H1 (cell line): ENCODE measurements at regions not wholly inside any gene's neighbourhood (a gene's known extent, or its start where the extent isn't known, plus 50 kb on each side); places are given as distances from the start of the nearest gene placed in this dataset.
"Not testable (repeated sequence)": the region's sequence is repeated elsewhere in the genome, so short reads cannot be mapped to it uniquely, and the experiment has no call there.

Experiments used
- CTCF ChIA-PET: fragments of 300-600 bp; sonication (Branson Sonifier 250); formaldehyde crosslinking; loops from one replicate; lab custom pipeline; 2021; ENCODE audit not compliant: partially characterized antibody; lab: Charles Lee
- POLR2A ChIA-PET: fragments of 300-600 bp; sonication (Branson Sonifier 250); formaldehyde crosslinking; loops from one replicate; lab custom pipeline; 2021; ENCODE audit warnings: inconsistent platforms; ENCODE audit not compliant: partially characterized antibody; lab: Charles Lee
- DNase-seq, 2 experiments: peaks; one replicate each; pipeline versions ENCODE4 v3.0.0 to v3.0.0-alpha.2; 2010 to 2022; ENCODE audit warnings: low spot score in 2 of 2, low read depth in 1 of 2, mixed read lengths in 1 of 2
- FAIRE-seq: peaks from 2 replicates; lab custom pipeline; 2011; peaks lifted over from hg19 to GRCh38; lab: Jason Lieb, UNC
- H2AFZ ChIP-seq: 2 replicates; pipeline ENCODE4 v1.8.1; 2012; ENCODE audit warnings: low read length, inconsistent platforms
- H2AK5ac ChIP-seq: 2 replicates; pipeline ENCODE4 v1.6.1; 2013; ENCODE audit warnings: low read depth, low read length
- H2BK120ac ChIP-seq: replicated peaks from 2 replicates; pipeline ENCODE3; 2013; ENCODE audit warnings: low read depth, low read length, inconsistent platforms
- H2BK12ac ChIP-seq: 2 replicates; pipeline ENCODE4 v1.6.1; 2013; ENCODE audit warnings: low read depth, low read length
- H2BK15ac ChIP-seq: 2 replicates; pipeline ENCODE4 v1.6.1; 2013; ENCODE audit warnings: low read length
- H2BK20ac ChIP-seq: 2 replicates; pipeline ENCODE4 v1.6.1; 2013; ENCODE audit warnings: low read length
- H2BK5ac ChIP-seq: 2 replicates; pipeline ENCODE4 v1.6.1; 2013; ENCODE audit warnings: low read depth, low read length
- H3K14ac ChIP-seq: 2 replicates; pipeline ENCODE4 v1.6.1; 2013; ENCODE audit warnings: inconsistent platforms; ENCODE audit not compliant: insufficient read length
- H3K18ac ChIP-seq: 2 replicates; pipeline ENCODE4 v1.6.1; 2013; ENCODE audit warnings: low read length; ENCODE audit errors: extremely low read depth
- H3K23ac ChIP-seq: 2 replicates; pipeline ENCODE4 v1.6.1; 2013; ENCODE audit warnings: inconsistent platforms; ENCODE audit not compliant: insufficient read length
- H3K23me2 ChIP-seq: 2 replicates; pipeline ENCODE4 v1.6.1; 2013; ENCODE audit warnings: low read depth, low read length
- H3K27ac ChIP-seq: 2 replicates; pipeline ENCODE4 v1.6.1; 2011; ENCODE audit warnings: low read depth, low read length, inconsistent platforms
- H3K27me3 ChIP-seq, 4 experiments: replicated peaks in 1 of 4; 1 replicate in 1 of 4; 2 replicates in 3 of 4; pipeline versions ENCODE4 v1.6.1 to v1.8.1; 2011 to 2013; ENCODE audit warnings: low read length in 3 of 4, mild to moderate bottlenecking in 3 of 4, inconsistent platforms in 2 of 4, mixed read lengths in 2 of 4, moderate library complexity in 1 of 4; ENCODE audit not compliant: control insufficient read depth in 3 of 4, insufficient read depth in 3 of 4; ENCODE audit errors: extremely low read depth in 1 of 4
- H3K36me3 ChIP-seq, 4 experiments: 2 replicates each; pipeline versions ENCODE4 v1.6.1 to v1.8.1; 2011 to 2013; ENCODE audit warnings: mild to moderate bottlenecking in 4 of 4, low read length in 3 of 4, moderate library complexity in 2 of 4, control low read depth in 1 of 4, inconsistent platforms in 1 of 4; ENCODE audit not compliant: insufficient read depth in 4 of 4, control insufficient read depth in 2 of 4
- H3K4ac ChIP-seq: replicated peaks from 2 replicates; pipeline ENCODE3; 2013; ENCODE audit warnings: low read length, low read depth, mixed read lengths, inconsistent platforms; ENCODE audit not compliant: insufficient read length
- H3K4me1 ChIP-seq, 4 experiments: replicated peaks in 1 of 4; 1 replicate in 1 of 4; 2 replicates in 3 of 4; pipeline versions ENCODE4 v1.6.1 to v1.8.1; 2011 to 2013; ENCODE audit warnings: low read length in 3 of 4, inconsistent platforms in 2 of 4, mixed read lengths in 1 of 4; ENCODE audit not compliant: insufficient read depth in 4 of 4, control insufficient read depth in 3 of 4
- H3K4me2 ChIP-seq, 2 experiments: 2 replicates each; pipeline versions ENCODE4 v1.6.1 to v1.8.1; 2011 to 2013; ENCODE audit warnings: low read depth in 2 of 2, low read length in 2 of 2, control low read depth in 1 of 2, inconsistent platforms in 1 of 2, mild to moderate bottlenecking in 1 of 2; ENCODE audit not compliant: insufficient read depth in 1 of 2
- H3K4me3 ChIP-seq, 4 experiments: fragments of 200-600, 300-600 bp in 1 of 4; sonication (generic), shearing (Covaris generic), sonication (Bioruptor Twin) in 1 of 4; 2 replicates each; pipeline versions ENCODE4 v1.5.1 to v1.8.1; 2011 to 2016; ENCODE audit warnings: low read length in 4 of 4, low read depth in 3 of 4, control low read depth in 2 of 4, inconsistent platforms in 2 of 4, mild to moderate bottlenecking in 2 of 4, mixed read lengths in 1 of 4, moderate library complexity in 1 of 4; ENCODE audit not compliant: insufficient read depth in 2 of 4; ENCODE audit errors: extremely low read depth in 1 of 4
- H3K56ac ChIP-seq: replicated peaks from 2 replicates; pipeline ENCODE3; 2013; ENCODE audit warnings: low read depth, mild to moderate bottlenecking, mixed read lengths, low read length, inconsistent platforms; ENCODE audit not compliant: insufficient read length
- H3K79me1 ChIP-seq: 2 replicates; pipeline ENCODE4 v1.6.1; 2013; ENCODE audit warnings: low read depth, low read length, control low read depth
- H3K79me2 ChIP-seq, 2 experiments: 2 replicates each; pipeline versions ENCODE4 v1.6.1 to v1.8.1; 2012 to 2013; ENCODE audit warnings: low read length in 2 of 2, mild to moderate bottlenecking in 2 of 2, inconsistent platforms in 1 of 2; ENCODE audit not compliant: insufficient read depth in 2 of 2, control insufficient read depth in 1 of 2
- H3K9ac ChIP-seq, 4 experiments: replicated peaks in 1 of 4; 1 replicate in 1 of 4; 2 replicates in 3 of 4; pipeline versions ENCODE4 v1.6.1 to v1.8.1; 2011 to 2013; ENCODE audit warnings: low read depth in 3 of 4, low read length in 3 of 4, control low read depth in 2 of 4, mild to moderate bottlenecking in 2 of 4, moderate library complexity in 2 of 4, inconsistent platforms in 1 of 4; ENCODE audit errors: extremely low read depth in 1 of 4
- H3K9me3 ChIP-seq, 2 experiments: 2 replicates each; pipeline versions ENCODE4 v1.6.1 to v1.8.1; 2012 to 2013; ENCODE audit warnings: mild to moderate bottlenecking in 2 of 2, moderate library complexity in 2 of 2, control low read depth in 1 of 2, inconsistent platforms in 1 of 2, low read depth in 1 of 2, low read length in 1 of 2, mixed read lengths in 1 of 2; ENCODE audit not compliant: insufficient read depth in 2 of 2
- H4K20me1 ChIP-seq, 2 experiments: replicated peaks in 1 of 2; 2 replicates each; pipeline versions ENCODE3 to v1.8.1; 2011 to 2013; ENCODE audit warnings: inconsistent platforms in 2 of 2, low read length in 2 of 2, mild to moderate bottlenecking in 1 of 2; ENCODE audit not compliant: insufficient read depth in 2 of 2, control insufficient read depth in 1 of 2
- H4K5ac ChIP-seq: 2 replicates; pipeline ENCODE4 v1.6.1; 2013; ENCODE audit warnings: low read length, low read depth, mixed read lengths, inconsistent platforms; ENCODE audit not compliant: insufficient read length
- H4K8ac ChIP-seq: 2 replicates; pipeline ENCODE4 v1.8.0; 2013; ENCODE audit warnings: mild to moderate bottlenecking, moderate library complexity, low read length, inconsistent platforms; ENCODE audit not compliant: insufficient read depth; ENCODE audit errors: extremely low read depth
- H4K91ac ChIP-seq: replicated peaks from 2 replicates; pipeline ENCODE3; 2013; ENCODE audit warnings: low read length, mixed read lengths, inconsistent platforms; ENCODE audit not compliant: insufficient read length
- ASH2L ChIP-seq: fragments of 200-600, 300-600 bp; sonication (generic); IDR thresholded peaks from one replicate; pipeline ENCODE4 v1.7.1; 2017; ENCODE audit warnings: low read length
- NANOG ChIP-seq: IDR thresholded peaks from 2 replicates; pipeline ENCODE4 v1.6.1; 2011; ENCODE audit warnings: low read length, low read depth, mild to moderate bottlenecking, inconsistent platforms; ENCODE audit not compliant: insufficient read depth, poor library complexity, severe bottlenecking
- SP1 ChIP-seq: IDR thresholded peaks from 2 replicates; pipeline ENCODE4 v1.6.1; 2011; ENCODE audit warnings: low read depth, low read length
- TCF12 ChIP-seq: IDR thresholded peaks from 2 replicates; pipeline ENCODE4 v1.6.1; 2011; ENCODE audit warnings: low read depth, mild to moderate bottlenecking, low read length
- WGBS, 2 experiments: shearing (Covaris generic) in 1 of 2; methylation state at CpG; one replicate each; pipeline versions ENCODE4 v1.1.6 to v1.1.7; 2013 to 2015; ENCODE audit warnings: low lambda C conversion rate in 2 of 2, mixed read lengths in 2 of 2, inconsistent platforms in 1 of 2, low coverage in 1 of 2, missing lambda C conversion rate in 1 of 2; ENCODE audit not compliant: insufficient replicate concordance in 2 of 2, insufficient coverage in 1 of 2, insufficient read length in 1 of 2; ENCODE audit errors: extremely low coverage in 1 of 2, missing lambda C conversion rate in 1 of 2; 5-methylcytosine and 5-hydroxymethylcytosine counted together

- H3K79me1 ChIP-seq, POLR2A ChIA-PET, H3K9ac ChIP-seq, H4K20me1 ChIP-seq, FAIRE-seq, H3K4ac ChIP-seq, H2BK15ac ChIP-seq, H3K14ac ChIP-seq, H3K56ac ChIP-seq, H2BK5ac ChIP-seq, H4K5ac ChIP-seq, H3K9me3 ChIP-seq, H3K79me2 ChIP-seq, H4K8ac ChIP-seq, H3K36me3 ChIP-seq, H2BK120ac ChIP-seq, H2BK12ac ChIP-seq, H3K27ac ChIP-seq, H2AFZ ChIP-seq, H3K4me1 ChIP-seq, H2AK5ac ChIP-seq, H3K18ac ChIP-seq, CTCF ChIA-PET, H2BK20ac ChIP-seq, H4K91ac ChIP-seq, H3K27me3 ChIP-seq, H3K4me3 ChIP-seq, H3K23ac ChIP-seq, H3K23me2 ChIP-seq: not testable (repeated sequence)
- TF ChIP-seq ASH2L (peak; percentile 41), NANOG (peak; percentile 60), TCF12 (peak; percentile 95), SP1 (peak; percentile 54)
- peak overlapping the region; percentile 38 to 39; a peak in 1 of 4 replicates for H3K4me2 ChIP-seq
- peak; percentile 13 to 51 for DNase-seq
- 47% methylated on average over 5 of the region's 5 CpGs; no CpG with 5 or more reads in 1 of the 2 experiments for WGBS, 2 experiments
These were observed 982.2 kb upstream of the ADAMTS5 start for GRCh38 chr21:27949093-27949492.
